ENCODE measurements at regions not wholly inside any gene's neighbourhood (a gene's known extent, or its start where the extent isn't known, plus 50 kb on each side); places are given as distances from the start of the nearest gene placed in this dataset.

- no peak overlapping the region for H2BK5ac ChIP-seq (ENCODE audit: low read depth, low read length, poor library complexity, severe bottlenecking)
- 100% methylated on average over 1 of the region's 2 CpGs for WGBS
Measured at GRCh38 chr11:93906486-93906885, 56.1 kb upstream of the VSTM5 start.

GRCh38 chr11:93907901-93908300, 57.5 kb upstream of the VSTM5 start:
- no peak overlapping the region for H2BK15ac ChIP-seq (ENCODE audit: low read depth, poor library complexity, severe bottlenecking)
- no peak overlapping the region for H2BK120ac ChIP-seq (ENCODE audit: low read depth, low read length)
- peak overlapping the region in 1 of 2 experiments; percentile 1 for H3K18ac ChIP-seq (ENCODE audit: low read depth in 1 of 2, low read length in 2 of 2)
- peaks cover 14% of the 10 kb centered on the region for H3K4me1 ChIP-seq (ENCODE audit: control insufficient read depth, insufficient read depth, low read depth, low read length)
- no peak overlapping the region for H3K4me3 ChIP-seq (ENCODE audit: insufficient read depth in 1 of 2, low read depth in 1 of 2, low read length in 2 of 2)
- no peak overlapping the region for H4K91ac ChIP-seq (ENCODE audit: low read length)
- no peaks in the 10 kb centered on the region for H3K79me1 ChIP-seq (replicated peaks; ENCODE audit: low read length, poor library complexity, severe bottlenecking)
- H3K36me3 ChIP-seq (ENCODE audit: control insufficient read depth in 1 of 2, insufficient read depth in 2 of 2, low read depth in 1 of 2, low read length in 2 of 2), result no peaks in the 10 kb centered on the region
- H3K14ac ChIP-seq (ENCODE audit: low read length in 2 of 2), result peak overlapping the region in 1 of 2 experiments; percentile 68
- H3K4me2 ChIP-seq (ENCODE audit: low read length, poor library complexity, severe bottlenecking), result no peak overlapping the region
- no peak overlapping the region for H2BK12ac ChIP-seq (ENCODE audit: low read length in 2 of 2)
- H2AFZ ChIP-seq (ENCODE audit: low read depth, low read length), result no peak overlapping the region
- H3K23ac ChIP-seq (ENCODE audit: low read length in 2 of 2), result no peak overlapping the region
- H3K27me3 ChIP-seq (ENCODE audit: control insufficient read depth in 1 of 2, insufficient read depth in 1 of 2, low read length in 2 of 2), result no peaks in the 10 kb centered on the region
- H4K8ac ChIP-seq (ENCODE audit: low read length), result no peak overlapping the region
- no peak overlapping the region for H3K9ac ChIP-seq (ENCODE audit: low read length)
- H3K4ac ChIP-seq (ENCODE audit: low read depth in 1 of 2, low read length in 2 of 2), result no peak overlapping the region
- H2AK5ac ChIP-seq (ENCODE audit: low read length, severe bottlenecking), result peak overlapping the region; percentile 100
- DNase-seq, result no peak
- peak overlapping the region; percentile 58 for H2BK5ac ChIP-seq (ENCODE audit: low read depth, low read length, poor library complexity, severe bottlenecking)
- H3K27ac ChIP-seq (ENCODE audit: low read length, poor library complexity, severe bottlenecking), result peak overlapping the region; percentile 71
- WGBS, result 80% methylated on average over 1 of the region's 1 CpG
- no peaks in the 10 kb centered on the region for H3K9me3 ChIP-seq (ENCODE audit: control insufficient read depth, low read length)

More at GRCh38 chr11:93906486-93906885, 56.1 kb upstream of the VSTM5 start:
- H2BK15ac ChIP-seq (ENCODE audit: low read depth, poor library complexity, severe bottlenecking), result no peak overlapping the region
- no peak overlapping the region for H2AK5ac ChIP-seq (ENCODE audit: low read length, severe bottlenecking)
- H3K27ac ChIP-seq (ENCODE audit: low read length, poor library complexity, severe bottlenecking), result no peak overlapping the region
- no peak overlapping the region for H3K23ac ChIP-seq (ENCODE audit: low read length in 2 of 2)
- no peak overlapping the region for H3K4ac ChIP-seq (ENCODE audit: low read depth in 1 of 2, low read length in 2 of 2)
- no peak overlapping the region for H3K9ac ChIP-seq (ENCODE audit: low read length)
- H4K91ac ChIP-seq (ENCODE audit: low read length), result no peak overlapping the region
- H3K36me3 ChIP-seq (ENCODE audit: control insufficient read depth in 1 of 2, insufficient read depth in 2 of 2, low read depth in 1 of 2, low read length in 2 of 2), result no peaks in the 10 kb centered on the region
- no peak overlapping the region for H2BK120ac ChIP-seq (ENCODE audit: low read depth, low read length)
- no peaks in the 10 kb centered on the region for H3K27me3 ChIP-seq (ENCODE audit: control insufficient read depth in 1 of 2, insufficient read depth in 1 of 2, low read length in 2 of 2)
- H2AFZ ChIP-seq (ENCODE audit: low read depth, low read length), result no peak overlapping the region
- H3K14ac ChIP-seq (ENCODE audit: low read length in 2 of 2), result no peak overlapping the region
- no peaks in the 10 kb centered on the region for H3K9me3 ChIP-seq (ENCODE audit: control insufficient read depth, low read length)
- no peak for DNase-seq
- no peak overlapping the region for H3K4me2 ChIP-seq (ENCODE audit: low read length, poor library complexity, severe bottlenecking)
- peaks cover 14% of the 10 kb centered on the region for H3K4me1 ChIP-seq (ENCODE audit: control insufficient read depth, insufficient read depth, low read depth, low read length)
- H3K79me1 ChIP-seq (replicated peaks; ENCODE audit: low read length, poor library complexity, severe bottlenecking), result no peaks in the 10 kb centered on the region
- H2BK12ac ChIP-seq (ENCODE audit: low read length in 2 of 2), result no peak overlapping the region
- H4K8ac ChIP-seq (ENCODE audit: low read length), result no peak overlapping the region
- H3K4me3 ChIP-seq (ENCODE audit: insufficient read depth in 1 of 2, low read depth in 1 of 2, low read length in 2 of 2), result no peak overlapping the region
- H3K18ac ChIP-seq (ENCODE audit: low read depth in 1 of 2, low read length in 2 of 2), result no peak overlapping the region

DNA sequence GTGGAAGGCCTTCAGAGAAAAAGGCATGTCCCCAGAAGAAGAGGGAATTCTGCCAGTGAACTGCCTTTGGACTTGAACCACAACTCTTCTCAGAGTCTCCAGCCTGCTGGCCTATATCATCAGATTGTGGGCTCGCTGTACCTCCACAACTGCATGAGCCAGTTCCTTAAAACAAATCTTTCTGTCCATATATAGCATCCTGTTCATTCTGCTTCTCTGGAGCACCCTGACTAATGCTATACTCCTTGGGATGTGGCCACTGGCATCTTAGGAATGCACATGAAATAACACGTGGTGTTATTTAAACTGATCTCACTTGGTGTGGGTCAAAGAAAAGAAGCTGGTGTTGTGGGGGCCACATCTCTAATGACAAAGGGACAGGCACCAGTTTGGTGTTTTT, 58.3 kb upstream of the VSTM5 start:
- H3K23ac ChIP-seq (ENCODE audit: low read length in 2 of 2), result no peak overlapping the region
- H2BK15ac ChIP-seq (ENCODE audit: low read depth, poor library complexity, severe bottlenecking), result no peak overlapping the region
- H3K4me3 ChIP-seq (ENCODE audit: insufficient read depth in 1 of 2, low read depth in 1 of 2, low read length in 2 of 2), result no peak overlapping the region
- DNase-seq, result peak; percentile 56
- H3K27me3 ChIP-seq (ENCODE audit: control insufficient read depth in 1 of 2, insufficient read depth in 1 of 2, low read length in 2 of 2), result no peaks in the 10 kb centered on the region
- H3K27ac ChIP-seq (ENCODE audit: low read length, poor library complexity, severe bottlenecking), result peak overlapping the region; percentile 71
- no peak overlapping the region for H4K8ac ChIP-seq (ENCODE audit: low read length)
- H2BK5ac ChIP-seq (ENCODE audit: low read depth, low read length, poor library complexity, severe bottlenecking), result no peak overlapping the region
- no peak overlapping the region for H2AFZ ChIP-seq (ENCODE audit: low read depth, low read length)
- H4K91ac ChIP-seq (ENCODE audit: low read length), result no peak overlapping the region
- no peaks in the 10 kb centered on the region for H3K36me3 ChIP-seq (ENCODE audit: control insufficient read depth in 1 of 2, insufficient read depth in 2 of 2, low read depth in 1 of 2, low read length in 2 of 2)
- WGBS, result 3% methylated on average over 2 of the region's 2 CpGs
- no peak overlapping the region for H3K14ac ChIP-seq (ENCODE audit: low read length in 2 of 2)
- H3K9ac ChIP-seq (ENCODE audit: low read length), result no peak overlapping the region
- H3K4ac ChIP-seq (ENCODE audit: low read depth in 1 of 2, low read length in 2 of 2), result no peak overlapping the region
- peaks cover 14% of the 10 kb centered on the region for H3K4me1 ChIP-seq (ENCODE audit: control insufficient read depth, insufficient read depth, low read depth, low read length)
- no peak overlapping the region for H3K18ac ChIP-seq (ENCODE audit: low read depth in 1 of 2, low read length in 2 of 2)
- H3K4me2 ChIP-seq (ENCODE audit: low read length, poor library complexity, severe bottlenecking), result no peak overlapping the region
- no peak overlapping the region for H2AK5ac ChIP-seq (ENCODE audit: low read length, severe bottlenecking)
- H3K79me1 ChIP-seq (replicated peaks; ENCODE audit: low read length, poor library complexity, severe bottlenecking), result no peaks in the 10 kb centered on the region
- no peaks in the 10 kb centered on the region for H3K9me3 ChIP-seq (ENCODE audit: control insufficient read depth, low read length)
- H2BK12ac ChIP-seq (ENCODE audit: low read length in 2 of 2), result no peak overlapping the region
- H2BK120ac ChIP-seq (ENCODE audit: low read depth, low read length), result no peak overlapping the region

DNA sequence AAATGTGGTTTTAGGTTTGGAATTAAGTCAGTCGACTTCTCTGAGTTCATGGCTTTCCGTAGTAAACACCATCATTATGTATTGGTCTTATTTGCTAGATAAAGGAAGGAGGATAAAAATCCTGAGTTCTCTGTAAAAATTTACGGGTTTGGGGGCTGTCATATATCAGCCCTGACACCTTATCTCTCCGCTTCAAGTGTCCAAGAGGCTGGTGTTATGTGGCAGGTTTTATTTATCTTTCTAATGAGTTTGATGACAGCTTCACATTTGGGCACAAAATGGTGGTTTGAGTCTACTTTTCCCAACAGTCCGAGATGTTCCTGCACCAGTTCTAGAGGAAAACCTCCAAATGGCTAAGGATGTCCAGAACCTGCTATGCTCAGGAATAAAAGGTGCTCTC, 67.3 kb upstream of the VSTM5 start:
- no peak overlapping the region for H3K4me3 ChIP-seq (ENCODE audit: insufficient read depth in 1 of 2, low read depth in 1 of 2, low read length in 2 of 2)

More for the DNA sequence above, 67.3 kb upstream of the VSTM5 start:
- Histone ChIP-seq H3K9me3 (ENCODE audit: control insufficient read depth, low read length) (peaks cover 9% of the 10 kb centered on the region), H3K36me3 (ENCODE audit: control insufficient read depth in 1 of 2, insufficient read depth in 2 of 2, low read depth in 1 of 2, low read length in 2 of 2) (no peaks in the 10 kb centered on the region), H2BK5ac (ENCODE audit: low read depth, low read length, poor library complexity, severe bottlenecking) (no peak overlapping the region), H3K4me1 (ENCODE audit: control insufficient read depth, insufficient read depth, low read depth, low read length) (no peaks in the 10 kb centered on the region), H3K4me2 (ENCODE audit: low read length, poor library complexity, severe bottlenecking) (no peak overlapping the region), H2BK12ac (ENCODE audit: low read length in 2 of 2) (no peak overlapping the region), H3K14ac (ENCODE audit: low read length in 2 of 2) (no peak overlapping the region), H3K4ac (ENCODE audit: low read depth in 1 of 2, low read length in 2 of 2) (no peak overlapping the region), H4K8ac (ENCODE audit: low read length) (no peak overlapping the region), H2BK120ac (ENCODE audit: low read depth, low read length) (no peak overlapping the region), H3K79me1 (replicated peaks; ENCODE audit: low read length, poor library complexity, severe bottlenecking) (no peaks in the 10 kb centered on the region), H2BK15ac (ENCODE audit: low read depth, poor library complexity, severe bottlenecking) (no peak overlapping the region), H3K27me3 (ENCODE audit: control insufficient read depth in 1 of 2, insufficient read depth in 1 of 2, low read length in 2 of 2) (no peaks in the 10 kb centered on the region), H3K9ac (ENCODE audit: low read length) (no peak overlapping the region), H2AFZ (ENCODE audit: low read depth, low read length) (no peak overlapping the region), H3K23ac (ENCODE audit: low read length in 2 of 2) (no peak overlapping the region), H2AK5ac (ENCODE audit: low read length, severe bottlenecking) (no peak overlapping the region), H3K18ac (ENCODE audit: low read depth in 1 of 2, low read length in 2 of 2) (no peak overlapping the region), H4K91ac (ENCODE audit: low read length) (no peak overlapping the region), H3K27ac (ENCODE audit: low read length, poor library complexity, severe bottlenecking) (no peak overlapping the region)
- WGBS, result 80% methylated on average over 5 of the region's 5 CpGs
- no peak for DNase-seq
